Esophagus squamous epithelium (tissue), 5 donors: ENCODE measurements at regions not wholly inside any gene's neighbourhood (a gene's known extent, or its start where the extent isn't known, plus 50 kb on each side); places are given as distances from the start of the nearest gene placed in this dataset.

ENCODE experiments used
- DNase-seq: peaks from one replicate; lab custom pipeline; 2025; lab: John Stamatoyannopoulos, UW
- H3K27ac ChIP-seq, 4 donors: fragments of 200-600 bp; sonication (generic); one replicate each; pipeline ENCODE4 v1.5.1; 2016 to 2019; ENCODE audit warnings: mild to moderate bottlenecking in 1 of 4
- H3K27me3 ChIP-seq, 4 donors: fragments of 200-600 bp; sonication (generic); 1 replicate in 3 of 4; 2 replicates in 1 of 4; pipeline versions ENCODE4 v1.5.1 to v1.6.0; 2017 to 2021; ENCODE audit warnings: antibody characterized with exemption in 1 of 4
- H3K36me3 ChIP-seq, 3 donors: fragments of 200-600 bp; sonication (generic); one replicate each; pipeline ENCODE4 v1.5.1; 2016 to 2019
- H3K4me1 ChIP-seq, 3 donors: fragments of 200-600 bp; sonication (generic); one replicate each; pipeline ENCODE4 v1.5.1; 2017 to 2019
- H3K4me3 ChIP-seq, 4 donors: fragments of 200-600 bp; sonication (generic); 1 replicate in 3 of 4; 2 replicates in 1 of 4; pipeline ENCODE4 v1.5.1; 2016 to 2019; ENCODE audit warnings: mild to moderate bottlenecking in 2 of 4, moderate library complexity in 1 of 4
- H3K9me3 ChIP-seq, 3 donors: fragments of 200-600 bp; sonication (generic); one replicate each; pipeline ENCODE4 v1.5.1; 2016 to 2019
- POLR2A ChIP-seq, 4 donors: fragments of 450-650 bp; IDR thresholded peaks; one replicate each; pipeline ENCODE4 v1.6.1; 2017; ENCODE audit warnings: antibody characterized with exemption in 4 of 4, mild to moderate bottlenecking in 4 of 4, moderate library complexity in 3 of 4
- WGBS, 2 donors: methylation state at CpG; one replicate each; pipeline ENCODE4 v1.1.5; 2018; 5-methylcytosine and 5-hydroxymethylcytosine counted together
- intact Hi-C: fragments of 100-400 bp; cut with DNase I; formaldehyde crosslinking; loops from one replicate; pipeline ENCODE4 v1.15.0; 2022
- TF ChIP-seq, protein P1 (sequence below), 6 experiments: fragments of 450-650 bp in 4 of 6; fragments of 200-600 bp in 2 of 6; sonication (generic) in 2 of 6; IDR thresholded peaks; one replicate each; pipeline ENCODE4 v1.5.1; 2016 to 2019; ENCODE audit warnings: antibody characterized with exemption in 6 of 6, mild to moderate bottlenecking in 4 of 6, moderate library complexity in 4 of 6
- donor health status: DM: yes; HTN: yes; CAD: no.

DNA sequence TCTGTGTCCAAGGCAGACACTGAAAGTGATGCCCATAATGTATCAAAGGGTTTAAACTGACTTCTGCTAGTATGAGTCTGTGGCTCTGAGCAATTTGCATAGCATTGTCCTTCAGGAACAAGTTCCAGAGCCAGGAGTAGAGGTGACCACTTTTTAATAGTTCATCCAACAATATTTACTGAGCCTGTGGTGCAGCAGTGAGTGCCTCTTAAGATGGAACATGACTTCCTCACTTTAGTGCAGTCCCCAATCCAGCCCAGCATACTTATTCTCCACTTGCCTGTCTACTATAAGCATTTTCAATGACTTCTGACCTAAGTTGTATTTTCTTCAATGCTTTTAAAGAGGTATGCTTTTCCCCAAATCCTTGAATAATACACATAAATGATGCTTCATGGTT lies 611.3 kb downstream of the MED13L start:
- no peaks in the 10 kb centered on the region for H3K9me3 ChIP-seq
- TF ChIP-seq, protein P1, sequence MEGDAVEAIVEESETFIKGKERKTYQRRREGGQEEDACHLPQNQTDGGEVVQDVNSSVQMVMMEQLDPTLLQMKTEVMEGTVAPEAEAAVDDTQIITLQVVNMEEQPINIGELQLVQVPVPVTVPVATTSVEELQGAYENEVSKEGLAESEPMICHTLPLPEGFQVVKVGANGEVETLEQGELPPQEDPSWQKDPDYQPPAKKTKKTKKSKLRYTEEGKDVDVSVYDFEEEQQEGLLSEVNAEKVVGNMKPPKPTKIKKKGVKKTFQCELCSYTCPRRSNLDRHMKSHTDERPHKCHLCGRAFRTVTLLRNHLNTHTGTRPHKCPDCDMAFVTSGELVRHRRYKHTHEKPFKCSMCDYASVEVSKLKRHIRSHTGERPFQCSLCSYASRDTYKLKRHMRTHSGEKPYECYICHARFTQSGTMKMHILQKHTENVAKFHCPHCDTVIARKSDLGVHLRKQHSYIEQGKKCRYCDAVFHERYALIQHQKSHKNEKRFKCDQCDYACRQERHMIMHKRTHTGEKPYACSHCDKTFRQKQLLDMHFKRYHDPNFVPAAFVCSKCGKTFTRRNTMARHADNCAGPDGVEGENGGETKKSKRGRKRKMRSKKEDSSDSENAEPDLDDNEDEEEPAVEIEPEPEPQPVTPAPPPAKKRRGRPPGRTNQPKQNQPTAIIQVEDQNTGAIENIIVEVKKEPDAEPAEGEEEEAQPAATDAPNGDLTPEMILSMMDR (IDR thresholded peaks at IDR 0.05): no peak
- TF ChIP-seq POLR2A (IDR thresholded peaks at IDR 0.05): no peak
- no peak overlapping the region for H3K27ac ChIP-seq
- H3K36me3 ChIP-seq: no peaks in the 10 kb centered on the region
- intact Hi-C loops: no loop called here
- H3K4me3 ChIP-seq: no peak overlapping the region
- H3K27me3 ChIP-seq: peaks cover 0 to 9% (median 0%) of the 10 kb centered on the region in 4 donors
- DNase-seq: no peak
- peaks cover 0 to 2% (median 0%) of the 10 kb centered on the region in 3 donors for H3K4me1 ChIP-seq

GRCh38 chr12:115661112-115661511 lies 616.4 kb downstream of the MED13L start:
- no peak for DNase-seq
- Histone ChIP-seq H3K4me1 (peaks cover 0 to 7% (median 0%) of the 10 kb centered on the region in 3 donors), H3K36me3 (no peaks in the 10 kb centered on the region), H3K27ac (peak overlapping the region in 1 of 4 donors; percentile 29), H3K4me3 (no peak overlapping the region), H3K27me3 (peaks cover 0 to 9% (median 0%) of the 10 kb centered on the region in 4 donors), H3K9me3 (no peaks in the 10 kb centered on the region)
- intact Hi-C loops: no loop called here
- no peak for TF ChIP-seq POLR2A (IDR thresholded peaks at IDR 0.05)
- TF ChIP-seq, protein P1 (IDR thresholded peaks at IDR 0.05): no peak
- 46 to 58% methylated on average over 2 of the region's 2 CpGs for WGBS, 2 donors

DNA sequence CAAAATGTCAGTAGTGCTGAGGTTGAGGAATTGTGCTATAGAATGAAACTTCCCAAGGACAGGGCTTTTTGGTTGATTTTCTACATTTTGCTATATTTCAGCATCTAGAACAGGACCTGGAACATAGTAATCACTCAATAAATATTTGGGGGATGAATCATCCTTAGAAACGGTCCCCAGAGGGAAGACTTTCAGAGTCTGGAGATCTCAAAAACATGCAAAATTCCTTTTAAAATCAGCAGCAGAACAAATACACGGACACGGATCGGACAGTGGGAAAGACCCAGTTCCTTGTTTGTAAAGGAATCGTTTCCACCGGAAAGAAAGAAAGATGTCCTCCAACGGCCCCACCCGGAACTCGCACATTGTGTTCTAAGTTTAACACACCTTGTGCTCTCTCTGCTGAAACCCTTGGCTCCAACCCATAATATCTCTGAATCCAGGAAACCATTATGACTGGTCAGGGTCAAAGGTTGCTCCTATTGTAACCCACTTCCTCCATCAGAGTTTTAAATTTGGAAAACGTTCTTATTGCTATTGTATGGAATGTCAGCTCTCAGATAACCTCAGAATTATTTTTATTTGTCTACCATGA lies 617.2 kb downstream of the MED13L start:
- Histone ChIP-seq H3K27ac (peak overlapping the region in 1 of 4 donors; percentile 29), H3K36me3 (no peaks in the 10 kb centered on the region), H3K4me1 (peaks cover 0 to 7% (median 0%) of the 10 kb centered on the region in 3 donors), H3K9me3 (no peaks in the 10 kb centered on the region), H3K4me3 (no peak overlapping the region), H3K27me3 (peaks cover 0 to 9% (median 0%) of the 10 kb centered on the region in 4 donors)
- 42 to 58% methylated on average over 10 of the region's 10 CpGs for WGBS, 2 donors
- DNase-seq: no peak
- TF ChIP-seq, protein P1 (IDR thresholded peaks at IDR 0.05): no peak
- TF ChIP-seq POLR2A (IDR thresholded peaks at IDR 0.05): no peak
- intact Hi-C loops: no loop called here

DNA sequence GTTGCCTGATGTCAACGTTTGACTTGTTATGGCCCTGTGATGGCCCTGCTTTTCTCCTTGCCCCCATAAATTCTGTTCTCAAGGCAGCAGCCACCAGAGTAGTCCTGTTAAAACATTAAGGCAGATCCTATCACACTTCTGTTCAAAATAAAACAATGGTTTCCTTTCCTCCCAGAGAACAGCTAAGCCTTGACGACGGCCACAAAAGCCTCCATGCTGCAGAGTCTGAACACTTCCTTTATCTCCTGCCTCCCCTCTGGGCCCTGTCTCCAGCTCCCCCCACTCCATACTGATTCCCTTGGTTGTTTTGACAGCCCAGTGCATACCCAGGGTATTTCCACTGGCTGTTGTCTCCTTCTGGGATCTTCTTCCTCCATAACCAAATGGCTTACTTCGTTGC lies 618.1 kb downstream of the MED13L start:
- peaks cover 0 to 9% (median 0%) of the 10 kb centered on the region in 4 donors for H3K27me3 ChIP-seq
- intact Hi-C loops: no loop called here
- no peak for DNase-seq
- no peaks in the 10 kb centered on the region for H3K9me3 ChIP-seq
- no peak overlapping the region for H3K4me3 ChIP-seq
- TF ChIP-seq, protein P1 (IDR thresholded peaks at IDR 0.05): no peak
- TF ChIP-seq POLR2A (IDR thresholded peaks at IDR 0.05): no peak
- no peaks in the 10 kb centered on the region for H3K36me3 ChIP-seq
- 73 to 78% methylated on average over 4 of the region's 4 CpGs for WGBS, 2 donors
- peaks cover 0 to 7% (median 0%) of the 10 kb centered on the region in 3 donors for H3K4me1 ChIP-seq
- no peak overlapping the region for H3K27ac ChIP-seq

GRCh38 chr12:115657081-115658013 lies 620.1 kb downstream of the MED13L start:
- 43 to 55% methylated on average over 6 of the region's 7 CpGs for WGBS, 2 donors
- Histone ChIP-seq H3K4me1 (peaks cover 0 to 7% (median 0%) of the 10 kb centered on the region in 3 donors), H3K27ac (no peak overlapping the region), H3K36me3 (no peaks in the 10 kb centered on the region), H3K27me3 (no peaks in the 10 kb centered on the region), H3K9me3 (no peaks in the 10 kb centered on the region), H3K4me3 (no peak overlapping the region)
- intact Hi-C loops: no loop called here
- TF ChIP-seq, protein P1 (IDR thresholded peaks at IDR 0.05): no peak
- no peak for TF ChIP-seq POLR2A (IDR thresholded peaks at IDR 0.05)
- DNase-seq: no peak
